Uterus (tissue), 2 donors: ENCODE measurements at regions not wholly inside any gene's neighbourhood (a gene's known extent, or its start where the extent isn't known, plus 50 kb on each side); places are given as distances from the start of the nearest gene placed in this dataset.

Experiments
- POLR2A ChIP-seq, 2 donors: fragments of 450-650 bp; IDR thresholded peaks; one replicate each; pipeline ENCODE4 v1.6.1; 2016; ENCODE audit warnings: antibody characterized with exemption in 2 of 2, mild to moderate bottlenecking in 1 of 2, moderate library complexity in 1 of 2
- TF ChIP-seq, protein P1 (sequence below), 4 experiments: fragments of 200-600 bp in 2 of 4; fragments of 450-650 bp in 2 of 4; sonication (generic) in 2 of 4; IDR thresholded peaks; one replicate each; pipeline ENCODE4 v1.5.1; 2016 to 2019; ENCODE audit warnings: antibody characterized with exemption in 4 of 4, mild to moderate bottlenecking in 2 of 4, moderate library complexity in 1 of 4

DNA sequence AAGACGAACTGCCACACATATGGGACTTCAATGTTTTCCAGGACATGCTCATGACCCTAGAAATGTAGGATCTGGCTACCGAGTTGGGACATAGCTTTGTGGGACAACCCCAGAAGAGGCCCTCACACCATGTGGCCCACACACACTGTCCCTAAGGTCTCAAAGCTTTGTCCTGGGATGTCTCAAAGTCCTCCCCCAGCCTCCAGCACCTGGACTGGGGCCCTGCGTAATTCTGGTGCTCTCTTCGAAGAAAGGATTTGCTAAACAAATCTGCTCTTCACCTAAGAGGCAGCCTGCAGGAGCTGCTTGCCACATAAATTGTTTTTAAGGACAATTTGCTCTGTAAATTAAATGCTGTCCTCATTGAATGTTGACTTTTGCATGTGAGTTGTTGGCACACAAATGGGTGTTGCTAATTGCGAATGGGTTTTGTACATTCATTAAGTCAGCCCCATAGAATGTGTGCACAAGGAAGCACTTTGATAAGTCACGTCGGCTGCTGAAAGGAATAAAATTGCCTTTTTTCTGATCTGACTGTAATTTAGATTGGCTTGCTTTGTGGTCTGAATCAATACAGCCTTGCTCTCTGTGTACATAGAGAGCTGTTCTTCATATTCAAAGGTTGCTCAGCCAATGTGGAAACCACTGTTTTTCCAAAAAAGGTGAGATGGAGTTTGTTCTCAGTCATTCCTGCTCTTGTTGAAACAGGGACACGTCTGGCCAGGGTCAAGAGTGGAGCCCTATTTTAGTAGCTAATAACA, 161.6 kb upstream of the PWP1 start:
- TF ChIP-seq POLR2A (IDR thresholded peaks at IDR 0.05), result no peak
- TF ChIP-seq, protein P1, sequence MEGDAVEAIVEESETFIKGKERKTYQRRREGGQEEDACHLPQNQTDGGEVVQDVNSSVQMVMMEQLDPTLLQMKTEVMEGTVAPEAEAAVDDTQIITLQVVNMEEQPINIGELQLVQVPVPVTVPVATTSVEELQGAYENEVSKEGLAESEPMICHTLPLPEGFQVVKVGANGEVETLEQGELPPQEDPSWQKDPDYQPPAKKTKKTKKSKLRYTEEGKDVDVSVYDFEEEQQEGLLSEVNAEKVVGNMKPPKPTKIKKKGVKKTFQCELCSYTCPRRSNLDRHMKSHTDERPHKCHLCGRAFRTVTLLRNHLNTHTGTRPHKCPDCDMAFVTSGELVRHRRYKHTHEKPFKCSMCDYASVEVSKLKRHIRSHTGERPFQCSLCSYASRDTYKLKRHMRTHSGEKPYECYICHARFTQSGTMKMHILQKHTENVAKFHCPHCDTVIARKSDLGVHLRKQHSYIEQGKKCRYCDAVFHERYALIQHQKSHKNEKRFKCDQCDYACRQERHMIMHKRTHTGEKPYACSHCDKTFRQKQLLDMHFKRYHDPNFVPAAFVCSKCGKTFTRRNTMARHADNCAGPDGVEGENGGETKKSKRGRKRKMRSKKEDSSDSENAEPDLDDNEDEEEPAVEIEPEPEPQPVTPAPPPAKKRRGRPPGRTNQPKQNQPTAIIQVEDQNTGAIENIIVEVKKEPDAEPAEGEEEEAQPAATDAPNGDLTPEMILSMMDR (IDR thresholded peaks at IDR 0.05), result no peak
